Naive B cell (primary cell): ENCODE measurements at regions not wholly inside any gene's neighbourhood (a gene's known extent, or its start where the extent isn't known, plus 50 kb on each side); places are given as distances from the start of the nearest gene placed in this dataset.
A peak's percentile ranks its signal among the peaks of the same experiment; 100 is the strongest.

Source experiments
- ATAC-seq, 2 donors: fragments of 150-1000 bp; cut with Tn5 transposase; 2 replicates each; pipeline ENCODE4 v1.10.0; 2021; ENCODE audit warnings: low read depth in 2 of 2, mild to moderate bottlenecking in 2 of 2, moderate library complexity in 2 of 2
- DNase-seq: peaks from one replicate; pipeline ENCODE4 v3.0.0; 2022
- H3K27ac Mint-ChIP-seq, 6 donors: one replicate each; pipeline ENCODE4 v1.8.0; 2020 to 2022; ENCODE audit warnings: mild to moderate bottlenecking in 6 of 6, mixed read lengths in 6 of 6, moderate library complexity in 5 of 6, inconsistent platforms in 2 of 6
- H3K27me3 Mint-ChIP-seq, 3 donors: one replicate each; pipeline ENCODE4 v1.8.0; 2021 to 2022; ENCODE audit warnings: mixed read lengths in 3 of 3, mild to moderate bottlenecking in 1 of 3
- H3K36me3 Mint-ChIP-seq, 2 donors: one replicate each; pipeline ENCODE4 v1.8.0; 2020 to 2022; ENCODE audit warnings: mixed read lengths in 2 of 2, inconsistent platforms in 1 of 2, mild to moderate bottlenecking in 1 of 2
- H3K4me1 Mint-ChIP-seq, 3 donors: one replicate each; pipeline ENCODE4 v1.8.0; 2020 to 2022; ENCODE audit warnings: mixed read lengths in 3 of 3, inconsistent platforms in 1 of 3, mild to moderate bottlenecking in 1 of 3, moderate library complexity in 1 of 3
- H3K4me3 Mint-ChIP-seq, 8 donors: one replicate each; pipeline ENCODE4 v1.8.0; 2020 to 2022; ENCODE audit warnings: mild to moderate bottlenecking in 8 of 8, mixed read lengths in 8 of 8, moderate library complexity in 8 of 8, inconsistent platforms in 2 of 8
- H3K9me3 Mint-ChIP-seq, 7 donors: one replicate each; pipeline ENCODE4 v1.8.0; 2020 to 2022; ENCODE audit warnings: mixed read lengths in 7 of 7, mild to moderate bottlenecking in 5 of 7, inconsistent platforms in 2 of 7, moderate library complexity in 1 of 7

- Mint-ChIP-seq H3K4me1 (peaks cover 1 to 3% (median 3%) of the 10 kb centered on the region in 3 donors), H3K9me3 (no peaks in the 10 kb centered on the region), H3K27ac (no peak overlapping the region), H3K27me3 (no peaks in the 10 kb centered on the region), H3K4me3 (no peak overlapping the region), H3K36me3 (no peaks in the 10 kb centered on the region)
- DNase-seq, result no peak
- no peak for ATAC-seq
Observed at GRCh38 chr1:56301791-56302190, 277.6 kb downstream of the PLPP3 start.

DNA sequence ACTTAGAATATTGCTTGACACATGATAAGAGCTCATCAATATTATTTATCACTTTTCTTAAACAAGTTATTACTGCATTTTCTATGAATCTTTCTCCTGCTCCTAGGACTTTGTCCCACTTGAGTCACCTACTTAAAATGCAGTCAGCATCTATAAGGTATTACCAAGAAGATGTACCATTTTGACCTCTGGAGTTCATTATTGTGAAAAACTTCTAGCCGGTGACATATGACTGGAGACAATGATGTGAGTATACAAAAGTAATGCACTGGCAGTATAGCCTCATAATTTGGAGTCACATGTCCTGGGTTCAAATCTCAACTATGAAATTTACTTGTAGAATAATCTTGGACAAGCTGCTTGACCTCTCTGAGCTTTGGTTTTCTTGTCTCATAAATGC lies 278.5 kb downstream of the PLPP3 start:
- H3K9me3 Mint-ChIP-seq, result no peaks in the 10 kb centered on the region
- no peaks in the 10 kb centered on the region for H3K27me3 Mint-ChIP-seq
- no peaks in the 10 kb centered on the region for H3K36me3 Mint-ChIP-seq
- H3K27ac Mint-ChIP-seq, result no peak overlapping the region
- peaks cover 7 to 13% (median 11%) of the 10 kb centered on the region in 3 donors for H3K4me1 Mint-ChIP-seq
- no peak overlapping the region for H3K4me3 Mint-ChIP-seq
- ATAC-seq, result no peak
- no peak for DNase-seq

DNA sequence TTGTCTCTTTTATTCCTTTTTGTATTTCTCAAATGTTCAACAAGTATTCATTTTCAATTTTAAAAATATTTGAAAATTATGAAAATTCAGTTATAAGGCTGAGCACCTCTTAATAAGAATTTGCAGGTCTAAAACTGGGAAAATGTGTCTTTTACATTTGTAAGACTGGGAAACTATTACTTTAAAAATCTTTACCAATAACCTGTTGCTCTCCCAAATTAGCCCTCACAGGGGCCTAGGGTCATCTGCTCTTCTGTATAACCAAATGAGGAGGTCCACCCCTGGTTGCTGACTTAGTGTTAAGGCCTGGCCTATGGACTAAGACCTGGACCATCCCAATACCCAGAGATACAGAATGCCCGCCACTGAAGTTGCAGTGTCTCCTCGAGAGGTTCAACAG lies 280.5 kb downstream of the PLPP3 start:
- H3K27ac Mint-ChIP-seq, result no peak overlapping the region

GRCh38 chr1:56297904-56298303 lies 281.5 kb downstream of the PLPP3 start:
- Mint-ChIP-seq H3K4me1 (peaks cover 7 to 21% (median 16%) of the 10 kb centered on the region in 3 donors), H3K9me3 (peaks cover 0 to 7% (median 0%) of the 10 kb centered on the region in 7 donors), H3K36me3 (no peaks in the 10 kb centered on the region), H3K4me3 (no peak overlapping the region), H3K27ac (no peak overlapping the region), H3K27me3 (no peaks in the 10 kb centered on the region)
- no peak for DNase-seq
- no peak for ATAC-seq

More for the DNA sequence above, 280.5 kb downstream of the PLPP3 start:
- Mint-ChIP-seq H3K9me3 (peaks cover 0 to 7% (median 0%) of the 10 kb centered on the region in 7 donors), H3K4me1 (peaks cover 7 to 21% (median 16%) of the 10 kb centered on the region in 3 donors), H3K27me3 (no peaks in the 10 kb centered on the region), H3K36me3 (no peaks in the 10 kb centered on the region), H3K4me3 (no peak overlapping the region)
- ATAC-seq (no peak), DNase-seq (no peak)

DNA sequence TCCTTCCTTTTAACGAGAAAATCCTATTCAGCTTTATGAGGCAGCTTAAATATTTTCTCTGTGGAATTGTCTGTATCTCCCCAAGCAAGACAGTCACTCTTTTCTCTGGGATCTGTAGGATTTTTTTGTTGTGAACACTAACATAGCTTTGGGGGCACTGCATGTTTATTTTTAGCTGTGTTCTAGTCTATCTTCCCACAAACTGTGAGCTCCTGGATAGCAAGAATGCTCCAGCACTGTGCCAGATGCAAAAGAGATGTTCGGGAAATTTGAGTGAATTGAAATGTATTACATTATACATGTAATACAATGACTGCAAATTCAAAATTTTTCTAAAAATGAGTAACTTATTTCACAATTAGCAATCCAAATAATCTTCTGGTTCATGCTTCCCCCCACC lies 282.2 kb downstream of the PLPP3 start:
- no peak overlapping the region for H3K27ac Mint-ChIP-seq
- no peaks in the 10 kb centered on the region for H3K27me3 Mint-ChIP-seq
- ATAC-seq, result no peak
- peaks cover 0 to 7% (median 0%) of the 10 kb centered on the region in 7 donors for H3K9me3 Mint-ChIP-seq
- H3K4me1 Mint-ChIP-seq, result peaks cover 7 to 21% (median 16%) of the 10 kb centered on the region in 3 donors
- no peak for DNase-seq
- no peak overlapping the region for H3K4me3 Mint-ChIP-seq
- no peaks in the 10 kb centered on the region for H3K36me3 Mint-ChIP-seq

DNA sequence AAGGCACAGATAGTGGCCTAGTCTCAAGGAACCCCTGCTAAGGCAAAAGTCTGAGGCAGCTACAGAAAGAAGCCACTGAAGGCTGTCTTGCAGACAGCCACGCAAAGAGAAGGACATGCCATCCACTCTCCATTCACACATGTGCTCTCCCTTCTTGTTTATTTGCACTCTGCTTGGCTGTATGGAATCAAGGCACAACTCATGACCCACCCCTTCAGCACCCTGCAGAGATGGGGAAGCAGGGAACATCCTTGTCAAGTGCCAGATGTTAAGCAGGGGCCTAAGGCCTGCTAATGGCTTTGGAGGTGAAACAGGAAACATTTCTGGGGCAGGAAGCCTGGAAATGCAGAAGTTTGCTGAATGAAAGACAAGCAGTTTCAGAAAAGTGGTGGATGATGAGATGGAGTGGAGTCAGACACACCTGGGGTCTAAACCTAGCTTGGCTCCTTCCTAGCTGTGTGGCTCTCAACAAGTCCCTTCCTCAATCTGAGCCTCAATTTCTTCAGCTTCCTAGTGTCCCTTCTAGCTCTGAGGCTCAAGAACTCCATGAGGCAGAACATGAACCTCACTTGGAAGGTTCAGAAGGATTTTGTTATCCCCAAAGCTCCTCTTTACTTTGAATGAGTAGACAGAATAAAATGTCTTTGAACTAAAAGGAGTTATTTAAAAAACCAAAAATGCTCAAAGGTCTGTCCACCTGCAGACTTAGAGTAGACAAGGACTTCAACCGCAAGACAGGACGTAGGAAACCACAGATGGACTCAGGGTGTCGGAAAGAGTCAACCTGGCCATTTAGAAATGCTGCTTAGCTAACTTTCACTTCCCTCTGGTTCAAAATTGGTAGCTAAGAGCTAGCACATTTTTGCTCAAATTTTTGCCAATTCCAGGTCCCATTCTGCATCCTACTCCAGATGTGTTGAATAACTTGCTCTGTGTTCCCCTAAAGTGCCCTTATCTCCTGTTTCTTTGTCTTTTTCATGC lies 283.1 kb downstream of the PLPP3 start:
- Mint-ChIP-seq H3K9me3 (peaks cover 0 to 7% (median 0%) of the 10 kb centered on the region in 7 donors), H3K27me3 (peaks cover 0 to 6% (median 0%) of the 10 kb centered on the region in 3 donors), H3K4me1 (peaks cover 7 to 21% (median 16%) of the 10 kb centered on the region in 3 donors), H3K36me3 (no peaks in the 10 kb centered on the region), H3K4me3 (peak overlapping the region in 1 of 8 donors; percentile 3), H3K27ac (peak overlapping the region in 1 of 6 donors; percentile 35)
- no peak for DNase-seq
- ATAC-seq, result no peak

DNA sequence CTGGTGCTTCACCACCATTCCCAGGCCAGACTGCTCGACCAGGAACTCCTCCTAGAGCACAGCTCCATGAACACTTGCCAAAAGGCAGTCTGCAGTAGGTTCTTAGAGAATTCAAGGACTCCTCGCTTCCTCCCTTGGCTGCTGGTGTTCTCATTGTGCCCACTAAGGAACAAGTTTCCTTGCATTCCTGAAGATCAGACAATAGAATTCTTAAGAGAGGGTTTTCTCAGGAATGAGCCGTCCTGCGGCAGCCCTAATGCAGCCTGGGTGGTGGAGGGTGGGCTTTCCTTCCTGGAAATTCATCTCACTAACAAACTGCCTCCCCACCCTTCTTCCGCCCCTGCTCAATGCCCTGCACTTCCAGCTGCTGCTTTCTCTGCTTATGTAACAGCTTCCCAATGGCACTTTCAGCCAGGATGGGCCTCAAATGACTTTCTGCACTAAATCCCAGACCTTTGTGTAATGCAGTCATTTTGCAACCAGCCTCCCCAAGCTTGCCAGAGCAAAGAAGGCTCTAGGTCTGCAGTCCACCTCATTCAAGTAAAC lies 287.9 kb downstream of the PLPP3 start:
- H3K36me3 Mint-ChIP-seq, result no peaks in the 10 kb centered on the region
- ATAC-seq, result no peak

DNA sequence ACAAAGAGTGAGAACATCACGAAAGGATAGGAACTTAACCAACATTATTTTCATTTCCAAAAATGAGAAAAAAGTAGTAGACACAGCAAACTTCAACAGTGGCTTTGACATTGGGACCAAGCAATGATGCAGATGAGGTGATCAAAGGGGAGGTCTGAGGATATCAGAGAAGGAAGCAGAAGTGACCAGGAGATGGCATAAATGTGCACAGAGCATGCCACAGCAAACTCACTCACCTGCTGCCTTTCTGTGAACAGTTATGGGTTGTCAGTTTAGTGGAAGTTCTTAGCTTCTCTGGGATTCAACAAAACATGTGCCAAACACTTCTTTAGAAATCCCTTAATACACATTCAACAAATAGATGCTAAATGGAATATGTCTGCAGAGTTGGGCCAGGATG lies 290.1 kb downstream of the PLPP3 start:
- Mint-ChIP-seq H3K4me3 (no peak overlapping the region), H3K9me3 (peaks cover 0 to 5% (median 0%) of the 10 kb centered on the region in 7 donors), H3K27ac (peak overlapping the region in 1 of 6 donors; percentile 66), H3K4me1 (peaks cover 0 to 1% (median 0%) of the 10 kb centered on the region in 3 donors), H3K27me3 (peaks cover 6 to 8% (median 6%) of the 10 kb centered on the region in 3 donors), H3K36me3 (no peaks in the 10 kb centered on the region)
- no peak for ATAC-seq
- no peak for DNase-seq

More for the DNA sequence above, 287.9 kb downstream of the PLPP3 start:
- peaks cover 0 to 6% (median 2%) of the 10 kb centered on the region in 3 donors for H3K27me3 Mint-ChIP-seq
- no peak overlapping the region for H3K4me3 Mint-ChIP-seq
- H3K4me1 Mint-ChIP-seq, result peaks cover 2 to 14% (median 10%) of the 10 kb centered on the region in 3 donors
- peaks cover 0 to 7% (median 0%) of the 10 kb centered on the region in 7 donors for H3K9me3 Mint-ChIP-seq
- no peak for DNase-seq
- H3K27ac Mint-ChIP-seq, result no peak overlapping the region

DNA sequence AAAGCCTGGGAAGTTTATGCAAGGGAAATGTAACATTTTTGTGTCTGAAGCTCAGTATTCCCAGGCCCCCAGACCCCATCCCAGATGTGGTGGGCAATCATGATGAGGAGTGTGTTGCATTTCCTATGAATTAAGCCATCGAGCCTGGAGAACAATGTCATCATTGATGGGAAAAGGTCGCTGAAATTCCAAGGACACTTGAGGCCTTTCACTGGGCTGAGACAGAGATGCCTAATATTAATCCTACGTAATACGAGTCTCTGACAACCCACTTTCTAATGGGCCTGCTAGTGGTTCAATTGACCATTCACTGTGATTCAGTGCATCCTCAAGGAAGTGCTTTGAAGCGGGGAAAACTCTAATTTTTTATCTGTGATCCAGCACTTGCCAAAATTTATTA lies 291.6 kb downstream of the PLPP3 start:
- no peaks in the 10 kb centered on the region for H3K36me3 Mint-ChIP-seq
- DNase-seq (no peak), ATAC-seq (no peak)
- no peak overlapping the region for H3K27ac Mint-ChIP-seq
- H3K4me3 Mint-ChIP-seq, result no peak overlapping the region
- H3K4me1 Mint-ChIP-seq, result no peaks in the 10 kb centered on the region
- peaks cover 6 to 10% (median 6%) of the 10 kb centered on the region in 3 donors for H3K27me3 Mint-ChIP-seq
- H3K9me3 Mint-ChIP-seq, result no peaks in the 10 kb centered on the region

DNA sequence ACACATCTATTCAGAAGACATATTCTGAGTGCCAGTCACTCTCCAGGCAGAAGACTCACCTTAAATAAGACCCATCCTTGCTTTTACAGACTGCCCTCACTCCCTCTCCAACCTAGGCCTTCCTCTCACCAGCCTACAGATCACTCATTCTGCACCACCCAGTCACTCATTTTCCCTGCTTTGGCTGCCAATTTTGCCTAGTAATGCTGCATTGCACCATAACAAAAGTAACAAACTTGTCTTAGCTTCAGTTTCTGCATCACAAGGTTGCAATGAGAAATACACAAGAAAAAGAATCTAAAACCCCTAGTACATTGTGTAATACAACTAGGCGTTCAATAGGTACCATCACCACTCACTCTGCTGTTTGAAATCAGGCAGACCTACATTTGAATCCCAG lies 292.4 kb downstream of the PLPP3 start:
- H3K4me1 Mint-ChIP-seq, result no peaks in the 10 kb centered on the region
- DNase-seq, result no peak
- no peak for ATAC-seq
- no peak overlapping the region for H3K27ac Mint-ChIP-seq
- no peaks in the 10 kb centered on the region for H3K36me3 Mint-ChIP-seq
- H3K4me3 Mint-ChIP-seq, result no peak overlapping the region
- H3K9me3 Mint-ChIP-seq, result no peaks in the 10 kb centered on the region
- H3K27me3 Mint-ChIP-seq, result peaks cover 4 to 10% (median 6%) of the 10 kb centered on the region in 3 donors

DNA sequence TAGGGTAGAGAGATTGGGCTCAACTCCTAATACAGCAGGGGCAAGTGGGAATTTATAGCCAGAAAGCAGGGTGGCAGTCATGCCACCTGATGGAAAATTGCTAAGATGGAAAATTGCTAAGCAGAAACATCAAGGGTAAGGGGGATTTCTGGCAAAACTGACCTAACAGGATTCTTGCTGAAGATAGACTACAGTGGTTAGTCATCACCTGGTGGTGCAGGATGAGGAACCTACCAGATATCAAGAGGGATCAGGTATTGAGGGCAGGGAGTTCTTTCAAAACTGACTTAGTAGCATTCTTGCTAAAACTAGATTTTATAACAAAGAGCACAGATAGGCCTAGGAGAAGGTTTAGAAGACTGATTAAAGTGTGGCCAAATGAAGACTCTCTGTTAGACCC lies 292.9 kb downstream of the PLPP3 start:
- ATAC-seq (no peak), DNase-seq (no peak)
- H3K27ac Mint-ChIP-seq, result peak overlapping the region in 1 of 6 donors; percentile 2
- H3K4me1 Mint-ChIP-seq, result no peaks in the 10 kb centered on the region
- H3K9me3 Mint-ChIP-seq, result no peaks in the 10 kb centered on the region
- peaks cover 0 to 10% (median 6%) of the 10 kb centered on the region in 3 donors for H3K27me3 Mint-ChIP-seq
- no peak overlapping the region for H3K4me3 Mint-ChIP-seq
- H3K36me3 Mint-ChIP-seq, result no peaks in the 10 kb centered on the region

- H3K27me3 Mint-ChIP-seq, result peaks cover 0 to 10% (median 6%) of the 10 kb centered on the region in 3 donors
- H3K27ac Mint-ChIP-seq, result peak overlapping the region in 2 of 6 donors; percentile 0 to 44
- ATAC-seq (no peak), DNase-seq (no peak)
- no peak overlapping the region for H3K4me3 Mint-ChIP-seq
- H3K9me3 Mint-ChIP-seq, result peaks cover 0 to under 1% (median 0%) of the 10 kb centered on the region in 7 donors
- no peaks in the 10 kb centered on the region for H3K36me3 Mint-ChIP-seq
- H3K4me1 Mint-ChIP-seq, result no peaks in the 10 kb centered on the region
Observed at GRCh38 chr1:56285554-56286402, 293.6 kb downstream of the PLPP3 start.

GRCh38 chr1:56284928-56285327 lies 294.4 kb downstream of the PLPP3 start:
- ATAC-seq, result no peak

More at GRCh38 chr1:56284928-56285327, 294.4 kb downstream of the PLPP3 start:
- H3K4me3 Mint-ChIP-seq, result no peak overlapping the region
- H3K9me3 Mint-ChIP-seq, result peaks cover 0 to 2% (median 0%) of the 10 kb centered on the region in 7 donors
- no peaks in the 10 kb centered on the region for H3K36me3 Mint-ChIP-seq
- no peaks in the 10 kb centered on the region for H3K4me1 Mint-ChIP-seq
- H3K27ac Mint-ChIP-seq, result no peak overlapping the region
- H3K27me3 Mint-ChIP-seq, result peaks cover 0 to 10% (median 6%) of the 10 kb centered on the region in 3 donors
- no peak for DNase-seq
